Fibroblast of skin of left quadriceps (primary cell): ENCODE measurements at regions not wholly inside any gene's neighbourhood (a gene's known extent, or its start where the extent isn't known, plus 50 kb on each side); places are given as distances from the start of the nearest gene placed in this dataset.
"Not testable (repeated sequence)": the region's sequence is repeated elsewhere in the genome, so short reads cannot be mapped to it uniquely, and the experiment has no call there.

Experiments
- DNase-seq, 2 experiments: peaks; one replicate each; pipeline ENCODE4 v3.0.0-alpha.2; 2013; ENCODE audit warnings: low read depth in 2 of 2

DNA sequence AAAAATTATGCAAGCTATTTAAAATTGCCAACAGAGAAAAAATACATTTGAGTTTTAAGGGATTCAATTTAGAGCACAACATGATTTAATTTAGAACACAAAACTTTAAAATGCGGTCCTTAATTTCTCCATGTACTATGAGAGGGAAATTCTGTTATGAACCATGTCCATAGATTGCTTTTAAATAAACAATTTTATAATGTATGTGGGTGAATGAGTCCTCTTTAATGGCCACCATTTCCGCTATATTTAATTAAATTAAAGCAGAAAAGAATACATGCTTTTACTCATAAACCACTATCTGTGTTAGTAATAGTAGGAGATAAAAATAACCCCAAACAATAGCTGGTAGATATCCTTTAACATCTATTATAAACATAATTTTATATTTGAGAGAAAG lies 914.6 kb downstream of the LTN1 start:
- DNase-seq: no peak

GRCh38 chr21:28074676-28075075 lies 918.0 kb downstream of the LTN1 start:
- DNase-seq: no peak

DNA sequence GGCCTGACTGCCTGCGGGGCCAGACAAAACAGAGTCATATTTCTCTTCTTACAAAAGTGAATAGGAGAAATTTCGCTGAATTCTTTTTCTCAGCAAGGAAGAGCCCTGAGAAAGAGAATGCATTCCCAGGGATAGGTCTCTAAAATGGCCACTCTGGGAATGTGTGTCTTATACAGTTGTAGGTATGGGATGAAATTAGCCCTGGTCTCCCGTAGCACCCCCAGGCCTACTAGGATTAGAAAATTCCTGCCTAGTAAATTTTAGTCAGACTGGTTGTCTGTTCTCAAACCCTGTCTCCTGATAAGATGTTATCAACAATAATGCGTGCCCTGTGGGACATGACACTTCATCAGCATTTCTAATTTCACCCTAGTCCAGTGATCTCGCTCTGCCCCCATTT lies 920.1 kb downstream of the LTN1 start:
- no peak for DNase-seq

DNA sequence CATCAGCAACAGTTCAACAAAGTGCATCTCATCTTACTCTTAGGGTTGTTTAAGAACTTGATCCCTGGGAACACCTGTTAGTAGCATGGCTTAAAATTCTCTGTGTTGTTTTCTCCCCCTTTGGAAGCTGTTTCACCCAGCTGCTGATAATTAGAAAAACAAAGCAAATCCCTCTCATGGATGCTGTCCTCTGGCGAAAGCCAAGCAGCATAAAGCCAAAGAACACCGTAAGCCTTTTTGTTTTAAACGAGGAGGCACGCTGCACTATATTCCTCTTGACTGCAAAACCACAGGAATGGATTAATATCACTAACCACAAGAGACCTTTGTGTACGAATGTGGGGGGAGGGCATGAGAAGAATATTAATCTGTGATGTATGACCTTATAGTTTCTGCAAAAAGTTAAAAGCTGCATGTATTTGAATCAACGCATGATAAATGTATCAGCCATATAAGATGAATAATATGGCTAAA lies 923.2 kb downstream of the LTN1 start:
- peak; percentile 90 for DNase-seq

- no peak for DNase-seq
These were observed 924.0 kb downstream of the LTN1 start for GRCh38 chr21:28068455-28069358.

DNA sequence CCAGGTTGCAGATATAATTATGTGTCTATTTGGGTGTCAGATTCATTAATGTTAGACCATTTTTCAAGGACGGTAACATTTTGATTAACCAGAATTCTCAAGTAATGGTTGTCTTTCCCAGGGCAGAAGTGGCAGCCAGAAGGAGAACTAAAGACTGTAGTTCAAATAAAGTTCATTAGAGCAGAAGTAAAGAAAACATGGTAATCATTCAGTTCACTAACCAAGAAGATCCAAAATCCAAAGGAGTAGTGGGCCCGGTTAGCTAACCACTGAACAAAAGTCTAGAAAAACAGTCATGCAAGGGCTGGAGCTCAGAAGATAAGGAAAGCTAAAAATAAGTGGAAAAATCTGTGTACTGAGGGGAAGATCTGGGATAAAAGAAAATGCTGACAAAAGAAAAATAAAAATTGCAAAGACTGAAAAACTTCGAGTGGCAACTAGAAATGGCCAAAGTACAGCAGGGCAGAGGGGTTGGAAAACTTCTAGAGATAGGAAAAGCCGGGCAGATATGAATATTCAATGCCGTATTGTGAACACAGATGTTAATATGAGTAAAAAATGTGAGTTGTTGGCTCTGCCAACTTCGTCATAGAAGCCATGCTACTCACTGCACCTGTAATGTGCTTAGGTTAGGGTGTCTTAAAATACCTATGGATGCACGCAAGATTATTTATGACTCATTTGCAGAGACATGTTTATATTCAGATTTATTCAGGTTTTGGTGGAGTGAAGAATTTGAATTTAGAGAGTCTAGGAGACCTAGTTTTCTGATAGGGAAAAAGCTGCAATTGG lies 925.9 kb downstream of the LTN1 start:
- no peak for DNase-seq

DNA sequence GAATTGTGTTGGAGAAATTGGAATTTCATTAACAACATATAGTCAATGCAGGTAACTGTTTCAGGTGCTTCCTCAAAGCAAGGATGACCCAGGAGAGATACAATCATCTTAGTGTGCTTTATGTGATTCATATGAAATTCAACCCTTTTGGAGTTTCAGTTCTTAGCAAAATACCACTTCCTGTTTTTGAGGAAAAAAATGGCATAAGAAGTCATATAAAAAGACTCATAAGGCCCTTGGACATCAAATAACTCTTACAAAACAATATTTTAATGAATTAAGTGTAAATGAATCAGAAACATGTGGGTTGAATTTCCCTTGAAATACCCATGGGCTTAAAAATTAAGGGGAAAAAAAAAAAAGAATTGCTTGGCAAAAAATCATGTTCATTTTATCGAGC lies 926.6 kb downstream of the LTN1 start:
- no peak for DNase-seq

DNA sequence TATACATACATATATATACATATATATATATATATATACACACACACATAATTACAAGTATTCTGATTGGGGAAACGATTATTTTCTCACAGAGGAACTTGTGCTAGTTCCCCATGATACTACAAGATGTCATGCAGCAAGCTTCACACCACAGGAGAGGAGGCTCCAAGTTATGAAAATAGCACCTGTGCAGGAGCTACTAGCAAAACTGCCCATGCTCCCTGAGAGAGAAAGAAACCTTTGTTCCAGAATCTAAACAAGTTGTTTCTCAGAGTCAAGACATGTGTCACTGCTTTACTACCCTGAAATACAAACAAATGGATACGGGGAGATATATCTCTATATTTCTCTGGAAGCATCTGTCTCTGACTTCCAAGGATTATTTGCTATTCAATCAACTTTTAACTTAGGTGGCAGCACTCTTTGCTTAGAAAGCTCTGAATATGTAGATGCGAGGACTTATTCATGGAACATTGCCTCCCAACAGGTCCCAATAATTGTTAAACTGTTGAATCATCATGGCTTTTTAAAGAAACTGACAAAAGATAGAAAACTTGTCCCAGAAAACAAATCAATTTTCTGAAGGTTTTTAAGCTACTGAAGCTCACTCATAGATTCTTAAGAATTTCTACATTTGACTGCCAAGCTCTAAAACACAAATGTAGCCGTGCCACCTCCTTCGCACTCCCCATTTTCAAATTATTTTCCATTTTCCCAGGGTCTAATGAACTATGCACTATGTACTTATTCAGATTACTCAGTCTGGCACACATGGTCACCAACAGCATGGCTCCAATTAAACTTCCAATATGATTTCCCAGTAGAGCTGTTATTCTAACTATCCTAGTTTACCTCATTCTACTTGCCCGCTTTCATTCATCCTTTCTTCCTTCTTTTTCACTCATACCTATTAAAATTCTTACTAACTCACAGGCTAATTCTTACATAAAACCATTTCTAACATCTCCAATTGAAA lies 929.1 kb downstream of the LTN1 start:
- DNase-seq: no peak

GRCh38 chr21:28052956-28053355 lies 939.7 kb downstream of the LTN1 start:
- not testable (repeated sequence) for DNase-seq

DNA sequence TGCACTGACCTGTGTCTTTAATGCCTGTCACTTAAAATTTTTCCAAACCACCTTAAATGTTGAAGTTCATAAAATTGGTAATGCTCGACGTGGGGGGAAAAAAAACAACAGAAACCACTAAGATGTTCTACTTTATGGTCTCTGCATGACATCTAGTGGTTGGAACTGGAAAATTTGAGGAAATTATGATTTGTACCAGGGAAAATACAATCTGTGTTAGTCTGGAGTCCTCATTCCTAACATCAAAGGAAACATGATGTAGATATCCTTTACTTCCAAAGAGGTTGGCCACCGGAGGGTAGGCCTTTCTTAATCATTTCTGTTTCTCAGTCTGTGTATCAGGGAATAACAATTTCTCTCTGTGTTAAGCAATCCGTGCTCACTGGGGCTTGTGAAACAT lies 941.0 kb downstream of the LTN1 start:
- not testable (repeated sequence) for DNase-seq

DNA sequence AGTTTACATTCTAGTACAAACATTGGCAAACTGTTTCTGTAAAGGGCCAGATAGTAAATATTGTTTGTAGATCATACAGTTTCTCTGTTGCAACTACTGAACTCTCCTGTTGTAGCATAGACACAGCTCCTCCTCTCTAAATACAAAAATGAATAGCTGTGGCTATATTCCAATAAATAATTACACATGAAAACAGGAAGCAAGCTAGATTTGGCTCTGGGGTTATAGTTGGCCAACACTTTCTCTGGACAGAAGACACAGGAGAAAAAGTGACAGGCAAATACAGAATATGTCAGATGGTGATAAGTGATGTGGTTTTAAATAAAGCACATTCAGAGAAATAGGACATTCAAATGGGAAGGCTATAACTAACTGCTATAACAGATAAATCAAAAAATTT lies 957.0 kb downstream of the LTN1 start:
- not testable (repeated sequence) for DNase-seq

DNA sequence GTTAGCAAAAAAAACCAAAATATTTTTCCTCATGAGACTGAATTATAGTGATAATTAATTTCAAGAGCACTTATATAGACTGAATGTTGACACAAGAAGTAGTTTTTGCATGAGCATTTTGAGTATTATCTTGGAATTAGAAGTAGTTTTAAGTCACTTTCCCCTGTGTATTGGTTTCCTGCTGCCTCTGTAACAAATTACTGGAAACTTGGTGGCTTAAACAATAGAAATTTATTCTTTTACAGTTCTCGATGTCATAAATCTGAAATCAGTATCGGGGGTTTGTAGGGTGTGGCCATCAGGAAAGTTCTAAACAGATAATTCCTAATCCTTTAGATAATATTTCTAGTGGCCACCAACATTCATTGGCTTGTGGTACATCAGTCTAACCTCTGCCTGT lies 957.8 kb downstream of the LTN1 start:
- DNase-seq: not testable (repeated sequence)

GRCh38 chr21:28034334-28034733 lies 958.3 kb downstream of the LTN1 start:
- not testable (repeated sequence) for DNase-seq

DNA sequence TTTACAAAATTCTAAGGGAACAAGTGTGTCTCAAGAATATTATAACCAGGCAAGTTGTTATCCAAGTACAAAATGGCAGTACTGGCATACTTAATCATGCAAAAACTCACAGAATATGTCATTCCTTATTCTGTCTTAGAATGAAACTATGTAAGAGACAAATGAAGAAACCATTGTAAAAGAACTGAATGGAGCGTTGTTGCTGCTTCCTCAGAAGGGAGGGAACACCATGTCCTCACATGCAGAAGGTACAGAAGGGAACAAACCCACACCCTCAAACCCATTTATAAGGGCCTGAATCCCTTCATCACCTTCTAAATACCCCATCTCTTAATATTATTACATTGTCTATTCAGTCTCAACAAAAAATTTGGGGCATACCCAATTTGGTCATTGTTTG lies 960.0 kb downstream of the LTN1 start:
- not testable (repeated sequence) for DNase-seq

GRCh38 chr21:28031066-28031465 lies 961.6 kb downstream of the LTN1 start:
- not testable (repeated sequence) for DNase-seq

DNA sequence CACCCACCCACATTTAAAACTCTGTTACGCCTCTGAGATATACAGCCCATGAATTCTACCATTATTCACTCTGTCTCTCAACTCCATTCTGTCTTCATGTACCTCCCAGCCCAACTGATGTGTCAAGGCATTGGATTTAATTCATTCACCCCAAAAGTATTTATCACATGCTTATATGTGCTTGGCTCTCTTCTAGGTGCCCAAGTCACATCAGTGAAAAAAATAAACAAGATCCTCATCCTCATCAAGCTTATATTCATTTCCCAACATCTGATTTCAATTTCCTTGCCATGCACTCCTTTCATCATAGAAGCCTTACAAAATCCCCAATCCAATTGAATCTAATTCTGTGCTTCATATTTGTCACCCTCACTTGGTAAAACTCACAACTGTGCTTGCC lies 967.6 kb downstream of the LTN1 start:
- no peak for DNase-seq

DNA sequence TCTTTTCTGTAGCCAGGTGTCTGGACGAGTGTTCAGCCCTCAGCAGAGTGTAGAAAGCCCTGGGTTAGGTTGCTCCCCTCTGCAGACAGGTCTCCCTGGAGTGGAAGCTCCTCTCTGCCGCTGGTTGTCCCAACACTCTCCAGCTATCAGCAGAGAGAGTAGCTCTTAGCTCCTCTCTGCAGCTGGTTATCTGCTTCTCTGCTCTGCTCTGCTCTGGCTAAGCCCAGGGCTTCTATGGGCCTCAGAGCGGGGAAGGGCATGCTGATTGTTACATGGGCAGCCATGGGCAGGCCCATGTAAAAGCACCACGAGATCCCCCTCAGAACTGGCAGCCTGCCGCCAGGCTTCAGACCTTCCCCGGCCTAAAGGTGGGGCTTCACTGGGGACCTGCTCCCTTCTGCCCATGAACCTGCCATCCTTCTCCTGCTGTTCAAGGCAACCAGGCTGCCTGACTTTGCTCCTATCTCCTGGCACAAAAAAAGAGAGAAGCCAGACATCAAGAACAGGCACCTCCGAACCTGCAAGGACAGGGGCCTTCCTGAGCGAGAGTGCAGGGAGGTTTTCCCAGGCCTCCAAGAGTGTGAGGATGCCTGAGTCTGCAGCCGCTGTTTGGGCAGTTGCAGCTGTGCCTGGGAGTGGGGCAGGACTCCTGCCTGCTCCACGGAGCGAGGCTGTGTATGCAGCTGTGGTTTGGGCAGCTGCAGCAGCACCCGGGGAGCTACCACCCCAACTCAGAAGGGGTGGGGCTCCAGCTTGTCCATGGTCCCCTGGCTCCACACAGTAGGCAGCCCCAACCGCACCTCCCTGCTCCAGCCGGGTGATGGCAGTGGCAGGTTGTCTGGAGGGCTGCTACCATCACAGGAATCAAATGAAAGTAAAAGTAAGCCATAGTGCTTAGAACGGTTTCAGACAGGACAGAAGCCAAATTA lies 973.7 kb downstream of the LTN1 start:
- DNase-seq: no peak

- no peak for DNase-seq
These were observed 974.5 kb downstream of the LTN1 start for GRCh38 chr21:28018213-28018612.

DNA sequence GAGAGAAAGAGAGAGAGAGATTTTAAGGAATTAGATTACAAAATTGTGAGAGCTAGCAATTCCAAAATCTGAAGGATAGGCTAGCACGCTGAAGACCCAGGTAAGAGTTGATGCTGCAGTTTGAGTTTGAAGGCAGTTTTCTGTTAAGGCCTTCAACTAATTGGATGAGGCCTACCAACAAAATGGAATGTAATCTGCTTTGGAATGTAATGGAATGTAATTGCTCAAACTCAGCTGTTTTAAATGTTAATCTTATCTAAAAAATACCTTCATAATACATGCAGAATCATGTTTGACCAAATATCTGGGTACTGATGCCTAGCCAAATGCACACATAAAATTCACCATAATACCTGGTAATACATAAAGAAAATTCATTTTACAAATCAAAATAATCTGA lies 976.1 kb downstream of the LTN1 start:
- DNase-seq: no peak

- DNase-seq: not testable (repeated sequence)
These were observed 979.6 kb downstream of the LTN1 start for GRCh38 chr21:28013123-28013522.
